ENCODE measurements at regions not wholly inside any gene's neighbourhood (a gene's known extent, or its start where the extent isn't known, plus 50 kb on each side); places are given as distances from the start of the nearest gene placed in this dataset.

DNA sequence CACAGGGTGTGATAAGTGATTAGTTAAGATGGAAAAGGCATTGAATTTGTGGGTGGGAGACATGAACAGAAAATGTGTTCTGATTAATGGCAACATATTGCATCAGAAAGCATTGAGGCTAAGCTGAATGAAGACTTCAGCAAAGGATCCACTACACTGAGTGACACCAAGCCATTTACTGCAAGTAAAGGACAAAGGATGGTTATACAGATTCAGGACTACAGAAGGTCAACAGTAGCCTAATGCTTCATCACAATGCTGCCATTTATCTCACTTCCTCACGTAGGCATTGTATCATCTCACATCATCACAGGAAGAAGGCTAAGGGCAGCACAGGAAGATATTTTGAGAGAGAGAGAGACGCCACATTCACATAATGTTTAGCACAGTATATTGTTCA lies 398.2 kb downstream of the COL12A1 start:
- ATAC-seq (no peak), DNase-seq (no peak)
- CTCF ChIA-PET: no interaction called here
- Mint-ChIP-seq H3K9me3 (ENCODE audit: low read depth) (peaks cover 2% of the 10 kb centered on the region), H3K4me1 (no peaks in the 10 kb centered on the region), H3K27me3 (no peaks in the 10 kb centered on the region), H3K4me3 (no peak overlapping the region), H3K36me3 (ENCODE audit: low read depth) (no peaks in the 10 kb centered on the region), H3K27ac (no peak overlapping the region)
- POLR2A ChIA-PET: no interaction called here
- intact Hi-C loops (cut with DNase I, micrococcal nuclease): no loop called here

- Mint-ChIP-seq H3K27me3 (no peaks in the 10 kb centered on the region), H3K4me3 (no peak overlapping the region), H3K36me3 (ENCODE audit: low read depth) (no peaks in the 10 kb centered on the region), H3K9me3 (ENCODE audit: low read depth) (peaks cover 6% of the 10 kb centered on the region), H3K27ac (no peak overlapping the region), H3K4me1 (no peaks in the 10 kb centered on the region)
- ChIA-PET CTCF (no interaction called here), POLR2A (no interaction called here)
- no peak for DNase-seq
- intact Hi-C loops (cut with DNase I, micrococcal nuclease): no loop called here
- no peak for ATAC-seq
Observed at GRCh38 chr6:74805916-74806696, 399.7 kb downstream of the COL12A1 start.

DNA sequence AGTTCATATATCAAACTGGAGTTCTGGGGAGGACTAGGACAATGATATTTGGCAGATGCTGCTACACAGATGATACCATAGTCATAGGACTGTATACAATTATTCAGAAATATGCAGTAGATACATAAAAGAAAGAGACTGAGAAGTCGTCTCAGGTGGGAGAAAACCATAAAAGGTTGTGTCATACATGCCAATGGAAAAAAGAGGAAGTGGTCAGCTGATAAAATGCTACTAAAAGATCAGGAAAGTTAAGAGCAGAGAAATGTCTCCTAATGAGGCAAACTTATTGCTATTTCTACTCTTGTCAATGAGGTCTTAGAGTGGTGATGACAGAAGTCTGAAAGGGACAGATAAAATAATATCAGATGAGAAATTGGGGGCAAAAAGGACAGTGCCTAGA lies 407.6 kb downstream of the COL12A1 start:
- DNase-seq: no peak
- Mint-ChIP-seq H3K4me3 (no peak overlapping the region), H3K27me3 (no peaks in the 10 kb centered on the region), H3K4me1 (no peaks in the 10 kb centered on the region), H3K27ac (no peak overlapping the region), H3K36me3 (ENCODE audit: low read depth) (no peaks in the 10 kb centered on the region), H3K9me3 (ENCODE audit: low read depth) (peaks cover 15% of the 10 kb centered on the region)
- ChIA-PET CTCF (no interaction called here), POLR2A (no interaction called here)
- intact Hi-C loops (cut with DNase I, micrococcal nuclease): no loop called here
- no peak for ATAC-seq

GRCh38 chr6:74785236-74785635 lies 420.6 kb downstream of the COL12A1 start:
- CTCF ChIA-PET: no interaction called here
- DNase-seq (no peak), ATAC-seq (no peak)
- POLR2A ChIA-PET: no interaction called here
- no peak overlapping the region for H3K4me3 Mint-ChIP-seq
- intact Hi-C loops (cut with DNase I, micrococcal nuclease): no loop called here
- no peaks in the 10 kb centered on the region for H3K4me1 Mint-ChIP-seq
- no peaks in the 10 kb centered on the region for H3K27me3 Mint-ChIP-seq
- H3K36me3 Mint-ChIP-seq (ENCODE audit: low read depth): no peaks in the 10 kb centered on the region
- no peak overlapping the region for H3K27ac Mint-ChIP-seq
- no peaks in the 10 kb centered on the region for H3K9me3 Mint-ChIP-seq (ENCODE audit: low read depth)

DNA sequence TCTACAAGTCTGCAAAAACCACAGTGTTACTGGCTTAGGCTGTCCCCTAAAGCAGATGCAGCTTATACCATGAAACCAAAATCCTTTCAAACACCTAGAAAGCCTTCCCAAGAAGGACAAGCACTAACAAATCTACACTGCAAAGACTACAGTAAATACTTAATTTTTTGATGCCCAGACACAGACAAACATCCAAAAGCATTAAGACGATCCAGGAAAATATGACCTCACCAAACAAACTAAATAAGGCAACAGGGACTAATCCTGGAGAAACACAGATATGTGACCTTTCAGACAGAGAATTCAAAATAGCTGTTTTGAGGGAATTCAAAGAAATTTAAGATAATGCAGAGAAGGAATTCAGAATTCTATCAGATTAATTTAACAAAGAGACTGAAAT lies 423.5 kb downstream of the COL12A1 start:
- Mint-ChIP-seq H3K4me3 (no peak overlapping the region), H3K9me3 (ENCODE audit: low read depth) (no peaks in the 10 kb centered on the region)

DNA sequence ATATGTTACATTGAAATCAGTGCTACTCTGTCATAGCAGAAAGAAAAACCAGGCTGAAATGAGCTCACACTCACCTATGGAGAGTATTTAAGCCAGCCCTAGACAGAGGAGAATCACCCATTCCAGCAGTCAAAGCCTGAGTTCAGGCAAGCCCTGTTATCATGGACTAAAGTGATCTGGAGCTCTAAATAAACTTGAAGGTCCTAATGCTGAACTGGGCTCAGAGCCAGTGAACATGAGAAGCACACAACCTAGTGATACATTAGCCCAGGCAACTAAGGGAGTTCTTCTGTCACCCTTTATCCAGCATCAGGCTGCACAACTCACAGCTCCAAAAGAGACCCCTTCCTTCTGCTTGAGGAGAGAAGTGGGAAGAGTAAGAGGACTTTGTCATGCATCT lies 425.0 kb downstream of the COL12A1 start:
- DNase-seq: no peak
- CTCF ChIA-PET: no interaction called here

More for the DNA sequence above, 423.5 kb downstream of the COL12A1 start:
- H3K4me1 Mint-ChIP-seq: no peaks in the 10 kb centered on the region
- no peaks in the 10 kb centered on the region for H3K36me3 Mint-ChIP-seq (ENCODE audit: low read depth)
- ATAC-seq (no peak), DNase-seq (no peak)
- H3K27ac Mint-ChIP-seq: no peak overlapping the region
- no peaks in the 10 kb centered on the region for H3K27me3 Mint-ChIP-seq
- CTCF ChIA-PET: no interaction called here
- intact Hi-C loops (cut with DNase I, micrococcal nuclease): no loop called here
- POLR2A ChIA-PET: no interaction called here

DNA sequence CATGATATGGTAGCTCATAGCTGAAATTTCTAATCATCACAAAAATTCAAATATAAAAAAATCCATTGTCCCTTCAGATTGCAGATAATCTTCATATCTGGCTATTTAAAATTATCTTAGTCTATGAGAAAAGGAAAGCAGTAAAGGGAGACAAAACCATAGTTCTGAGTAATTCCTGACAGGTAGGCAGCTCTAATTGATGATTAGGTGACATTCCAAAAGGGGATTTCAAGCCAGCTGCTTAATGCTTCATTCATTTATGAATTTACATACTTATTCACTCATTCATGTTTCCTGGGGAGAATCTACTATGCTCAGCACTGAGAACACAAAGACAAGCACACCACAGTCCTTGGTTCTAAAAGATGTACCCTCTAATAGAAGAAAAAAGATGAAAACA lies 437.1 kb downstream of the COL12A1 start:
- DNase-seq (no peak), ATAC-seq (no peak)
- Mint-ChIP-seq H3K27ac (no peak overlapping the region), H3K27me3 (no peaks in the 10 kb centered on the region), H3K4me1 (no peaks in the 10 kb centered on the region), H3K4me3 (no peak overlapping the region), H3K9me3 (ENCODE audit: low read depth) (no peaks in the 10 kb centered on the region), H3K36me3 (ENCODE audit: low read depth) (no peaks in the 10 kb centered on the region)
- intact Hi-C loops (cut with DNase I, micrococcal nuclease): no loop called here
- POLR2A ChIA-PET: no interaction called here
- CTCF ChIA-PET: no interaction called here

More for the DNA sequence above, 425.0 kb downstream of the COL12A1 start:
- Mint-ChIP-seq H3K9me3 (ENCODE audit: low read depth) (no peaks in the 10 kb centered on the region), H3K27ac (no peak overlapping the region), H3K4me3 (no peak overlapping the region), H3K27me3 (no peaks in the 10 kb centered on the region), H3K36me3 (ENCODE audit: low read depth) (no peaks in the 10 kb centered on the region), H3K4me1 (no peaks in the 10 kb centered on the region)
- ATAC-seq: no peak
- POLR2A ChIA-PET: no interaction called here
- intact Hi-C loops (cut with DNase I, micrococcal nuclease): no loop called here

GRCh38 chr6:74768120-74768519 lies 437.7 kb downstream of the COL12A1 start:
- intact Hi-C loops (cut with DNase I, micrococcal nuclease): no loop called here
- Mint-ChIP-seq H3K27ac (no peak overlapping the region), H3K4me1 (no peaks in the 10 kb centered on the region), H3K36me3 (ENCODE audit: low read depth) (no peaks in the 10 kb centered on the region), H3K27me3 (no peaks in the 10 kb centered on the region), H3K4me3 (no peak overlapping the region), H3K9me3 (ENCODE audit: low read depth) (no peaks in the 10 kb centered on the region)
- CTCF ChIA-PET: no interaction called here
- ATAC-seq (no peak), DNase-seq (no peak)
- POLR2A ChIA-PET: no interaction called here

DNA sequence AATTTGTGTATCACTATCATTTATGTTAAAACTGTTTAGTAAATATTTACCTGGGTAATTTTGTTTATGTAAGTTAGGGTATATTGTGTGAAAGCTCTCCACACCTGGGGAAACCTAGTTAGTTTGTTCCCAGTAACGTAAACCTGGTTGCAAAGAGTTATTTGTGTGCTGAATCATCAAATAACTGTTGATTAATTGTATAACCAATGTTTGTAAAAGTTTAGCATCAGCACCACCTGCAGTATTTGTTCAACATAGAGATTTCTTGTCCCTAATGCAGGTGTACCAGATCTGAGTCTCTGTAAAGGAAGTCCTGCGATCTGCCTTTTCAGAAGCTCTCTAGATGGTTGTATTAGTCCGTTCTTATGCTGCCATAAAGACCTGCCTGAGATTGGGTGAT lies 440.4 kb downstream of the COL12A1 start:
- DNase-seq (no peak), ATAC-seq (no peak)
- H3K4me1 Mint-ChIP-seq: no peaks in the 10 kb centered on the region
- no peaks in the 10 kb centered on the region for H3K9me3 Mint-ChIP-seq (ENCODE audit: low read depth)
- ChIA-PET POLR2A (no interaction called here), CTCF (no interaction called here)
- intact Hi-C loops (cut with DNase I, micrococcal nuclease): no loop called here
- H3K27ac Mint-ChIP-seq: no peak overlapping the region
- H3K27me3 Mint-ChIP-seq: no peaks in the 10 kb centered on the region
- no peak overlapping the region for H3K4me3 Mint-ChIP-seq
- H3K36me3 Mint-ChIP-seq (ENCODE audit: low read depth): no peaks in the 10 kb centered on the region

- DNase-seq (no peak), ATAC-seq (no peak)
- CTCF ChIA-PET: interaction anchor here (1.1 kb wide), 1 partner anchor 21 kb away, joined by 3 read pairs; no protein-coding TSS in a partner anchor
- intact Hi-C loops (cut with DNase I, micrococcal nuclease): no loop called here
- Mint-ChIP-seq H3K27ac (no peak overlapping the region), H3K36me3 (ENCODE audit: low read depth) (no peaks in the 10 kb centered on the region), H3K4me3 (no peak overlapping the region), H3K9me3 (ENCODE audit: low read depth) (no peaks in the 10 kb centered on the region), H3K27me3 (no peaks in the 10 kb centered on the region), H3K4me1 (no peaks in the 10 kb centered on the region)
- POLR2A ChIA-PET: no interaction called here
Observed at GRCh38 chr6:74764486-74764885, 441.4 kb downstream of the COL12A1 start.

DNA sequence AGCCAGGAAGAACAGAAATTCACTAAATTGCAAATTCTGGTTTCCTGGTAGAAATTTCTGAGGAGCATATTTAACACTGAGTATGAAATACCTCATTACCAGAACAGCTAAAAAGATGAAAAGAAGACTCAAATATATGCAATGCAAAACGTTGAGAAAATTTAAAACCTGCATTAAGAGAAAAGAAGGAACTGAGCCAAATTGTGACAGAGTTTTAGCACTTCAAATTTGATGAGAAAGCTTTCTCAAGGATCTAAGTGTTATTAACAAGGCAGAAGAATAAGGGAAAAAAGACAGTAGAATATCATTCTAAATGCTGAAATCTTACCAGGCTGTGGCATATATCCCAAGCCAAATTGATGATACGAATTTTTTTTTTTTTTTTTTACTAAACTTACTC lies 443.0 kb downstream of the COL12A1 start:
- no peak overlapping the region for H3K27ac Mint-ChIP-seq

DNA sequence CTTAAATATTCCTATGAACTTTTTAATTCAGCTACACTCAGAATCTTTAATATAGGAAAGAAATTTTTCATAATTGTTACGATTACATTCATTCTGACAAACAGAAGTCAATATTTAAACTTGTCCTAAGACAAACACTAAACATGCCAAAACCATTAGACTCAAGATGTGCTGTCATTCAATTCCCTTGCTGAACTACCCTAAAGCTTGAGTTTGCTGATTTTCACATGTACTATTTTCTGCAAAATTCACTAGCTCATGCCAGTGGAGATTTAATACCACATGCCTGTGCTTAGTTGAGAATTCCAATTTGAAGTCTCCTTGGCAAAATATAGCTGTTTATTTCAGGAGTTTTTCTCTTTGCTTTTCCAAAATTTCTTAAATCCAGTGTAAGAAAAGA lies 448.0 kb downstream of the COL12A1 start:
- ATAC-seq: no peak
- H3K27me3 Mint-ChIP-seq: no peaks in the 10 kb centered on the region
- no peaks in the 10 kb centered on the region for H3K4me1 Mint-ChIP-seq
- no peak for DNase-seq
- ChIA-PET POLR2A (no interaction called here), CTCF (no interaction called here)
- no peak overlapping the region for H3K27ac Mint-ChIP-seq
- no peaks in the 10 kb centered on the region for H3K9me3 Mint-ChIP-seq (ENCODE audit: low read depth)
- intact Hi-C loops (cut with DNase I, micrococcal nuclease): no loop called here
- H3K36me3 Mint-ChIP-seq (ENCODE audit: low read depth): no peaks in the 10 kb centered on the region
- H3K4me3 Mint-ChIP-seq: no peak overlapping the region

More for the DNA sequence above, 443.0 kb downstream of the COL12A1 start:
- Mint-ChIP-seq H3K9me3 (ENCODE audit: low read depth) (no peaks in the 10 kb centered on the region), H3K36me3 (ENCODE audit: low read depth) (no peaks in the 10 kb centered on the region), H3K4me3 (no peak overlapping the region), H3K4me1 (no peaks in the 10 kb centered on the region), H3K27me3 (no peaks in the 10 kb centered on the region)
- intact Hi-C loops (cut with DNase I, micrococcal nuclease): no loop called here
- DNase-seq: no peak
- ChIA-PET POLR2A (no interaction called here), CTCF (no interaction called here)
- ATAC-seq: no peak

DNA sequence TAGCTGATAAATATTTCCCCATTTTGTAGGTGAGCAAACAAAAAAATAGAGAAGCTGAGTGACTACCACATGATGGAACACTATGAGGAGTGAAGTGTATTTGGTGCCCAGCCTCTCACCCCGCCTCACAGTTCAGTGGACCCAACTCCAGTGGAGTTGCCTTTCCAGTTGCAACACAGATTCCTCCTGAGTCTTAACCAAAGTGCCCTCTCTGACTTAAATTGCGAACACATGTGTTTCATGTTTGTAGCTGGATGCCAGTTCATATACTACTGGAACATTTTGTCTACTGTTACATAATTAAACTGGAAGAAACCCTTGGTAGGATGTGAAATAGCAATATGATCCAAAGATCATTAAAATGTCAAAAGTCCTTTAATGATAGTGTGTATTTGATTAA lies 448.9 kb downstream of the COL12A1 start:
- intact Hi-C loops (cut with DNase I, micrococcal nuclease): no loop called here
- ChIA-PET POLR2A (no interaction called here), CTCF (no interaction called here)
- Mint-ChIP-seq H3K27me3 (no peaks in the 10 kb centered on the region), H3K4me3 (no peak overlapping the region), H3K9me3 (ENCODE audit: low read depth) (no peaks in the 10 kb centered on the region), H3K36me3 (ENCODE audit: low read depth) (no peaks in the 10 kb centered on the region), H3K27ac (no peak overlapping the region), H3K4me1 (no peaks in the 10 kb centered on the region)
- ATAC-seq (no peak), DNase-seq (no peak)

All from activated CD4-positive, alpha-beta T cell treated with anti-CD3 and anti-CD28 coated beads for 36 hours (primary cell).